ENCODE measurements at regions not wholly inside any gene's neighbourhood (a gene's known extent, or its start where the extent isn't known, plus 50 kb on each side); places are given as distances from the start of the nearest gene placed in this dataset.

DNA sequence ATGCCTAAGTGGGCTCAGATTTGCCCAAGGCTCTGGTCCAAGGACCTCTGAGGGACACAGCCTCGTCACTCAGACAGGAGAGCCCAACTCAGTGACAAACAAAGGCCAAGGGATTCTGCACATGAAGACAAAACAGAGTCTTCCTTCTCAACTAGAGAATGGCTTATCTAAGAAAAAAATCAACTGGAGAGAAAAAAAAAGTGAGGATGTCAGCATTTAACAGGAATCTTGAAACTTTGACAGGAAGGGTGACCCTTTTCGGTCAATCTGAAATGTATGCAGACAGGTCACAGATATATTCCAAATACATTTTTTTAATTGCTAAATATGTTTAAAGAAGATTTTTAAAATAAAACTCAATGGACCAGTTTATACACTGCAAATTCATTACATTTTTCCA is 154.5 kb downstream of the ETS2 start:
- TF ChIP-seq EP300 (IDR thresholded peaks at IDR 0.05; ENCODE audit: borderline replicate concordance) = no peak
- TF ChIP-seq EGR1 (IDR thresholded peaks at IDR 0.05) = no peak
- TF ChIP-seq RAD21 (IDR thresholded peaks at IDR 0.05; ENCODE audit: low read depth) = no peak
- no peak for TF ChIP-seq CEBPB (IDR thresholded peaks at IDR 0.05)
- TF ChIP-seq TCF12 (IDR thresholded peaks at IDR 0.05; ENCODE audit: low read depth) = no peak

All from Ishikawa (cell line).